Right lobe of liver (tissue), 6 donors: ENCODE measurements at regions not wholly inside any gene's neighbourhood (a gene's known extent, or its start where the extent isn't known, plus 50 kb on each side); places are given as distances from the start of the nearest gene placed in this dataset.

Experiments
- ATAC-seq, 4 donors: fragments of 200-7000 bp; cut with Tn5 transposase; one replicate each; pipeline ENCODE4 v1.9.1; 2020; ENCODE audit warnings: mild to moderate bottlenecking in 4 of 4, moderate library complexity in 4 of 4
- DNase-seq, 3 donors: peaks; one replicate each; pipeline ENCODE4 v3.0.0-alpha.2; 2020
- H3K27ac ChIP-seq, 3 donors: fragments of 200-600 bp; one replicate each; pipeline ENCODE4 v1.8.0; 2022
- H3K27me3 ChIP-seq, 2 donors: fragments of 200-600 bp; one replicate each; pipeline ENCODE4 v1.8.0; 2022
- H3K36me3 ChIP-seq, 4 donors: fragments of 200-600 bp; sonication (generic) in 1 of 4; one replicate each; pipeline versions ENCODE4 v1.5.1 to v1.8.0; 2017 to 2022; ENCODE audit warnings: control low read depth in 1 of 4
- H3K4me1 ChIP-seq, 4 donors: fragments of 200-600 bp; sonication (generic) in 1 of 4; one replicate each; pipeline versions ENCODE4 v1.5.1 to v1.8.0; 2017 to 2022; ENCODE audit warnings: control low read depth in 1 of 4
- H3K4me3 ChIP-seq, 3 donors: fragments of 200-600 bp; one replicate each; pipeline ENCODE4 v1.8.0; 2022
- H3K9me3 ChIP-seq, 4 donors: fragments of 200-600 bp; sonication (generic) in 1 of 4; one replicate each; pipeline versions ENCODE4 v1.5.1 to v1.8.0; 2017 to 2022; ENCODE audit warnings: control low read depth in 1 of 4
- POLR2A ChIP-seq: fragments of 450-650 bp; IDR thresholded peaks from one replicate; pipeline ENCODE4 v1.6.1; 2017; ENCODE audit warnings: antibody characterized with exemption, mild to moderate bottlenecking
- WGBS: methylation state at CpG from one replicate; pipeline ENCODE4 v1.1.6; 2018; ENCODE audit warnings: low coverage, low lambda C conversion rate; ENCODE audit not compliant: insufficient coverage; ENCODE audit errors: missing lambda C conversion rate; 5-methylcytosine and 5-hydroxymethylcytosine counted together
- intact Hi-C, 2 donors: fragments of 100-400 bp; cut with DNase I; formaldehyde crosslinking; loops; one replicate each; pipeline versions ENCODE4 v1.11.2 to v1.14.1; 2022
- TF ChIP-seq, protein P1 (sequence below), 4 donors: fragments of 200-600 bp in 3 of 4; fragments of 450-650 bp in 1 of 4; IDR thresholded peaks; one replicate each; pipeline versions ENCODE4 v1.5.1 to v1.8.0; 2016 to 2022; ENCODE audit warnings: antibody characterized with exemption in 4 of 4, mild to moderate bottlenecking in 2 of 4
- donor health status: DM: no; HTN: yes; CAD: no.
- donor health status: DM: no; HTN: no; CAD: no.
- donor health status: DM: no; HTN: no; CAD: no.
- donor health status: DM: no; HTN: yes; CAD: no.
- donor health status: DM: no; HTN: yes; CAD: no.

- Histone ChIP-seq H3K27ac (no peak overlapping the region), H3K9me3 (no peaks in the 10 kb centered on the region), H3K4me1 (no peaks in the 10 kb centered on the region), H3K4me3 (no peak overlapping the region), H3K27me3 (no peaks in the 10 kb centered on the region), H3K36me3 (no peaks in the 10 kb centered on the region)
- DNase-seq: no peak
- ATAC-seq: no peak
- TF ChIP-seq POLR2A: no peak
- TF ChIP-seq, protein P1, sequence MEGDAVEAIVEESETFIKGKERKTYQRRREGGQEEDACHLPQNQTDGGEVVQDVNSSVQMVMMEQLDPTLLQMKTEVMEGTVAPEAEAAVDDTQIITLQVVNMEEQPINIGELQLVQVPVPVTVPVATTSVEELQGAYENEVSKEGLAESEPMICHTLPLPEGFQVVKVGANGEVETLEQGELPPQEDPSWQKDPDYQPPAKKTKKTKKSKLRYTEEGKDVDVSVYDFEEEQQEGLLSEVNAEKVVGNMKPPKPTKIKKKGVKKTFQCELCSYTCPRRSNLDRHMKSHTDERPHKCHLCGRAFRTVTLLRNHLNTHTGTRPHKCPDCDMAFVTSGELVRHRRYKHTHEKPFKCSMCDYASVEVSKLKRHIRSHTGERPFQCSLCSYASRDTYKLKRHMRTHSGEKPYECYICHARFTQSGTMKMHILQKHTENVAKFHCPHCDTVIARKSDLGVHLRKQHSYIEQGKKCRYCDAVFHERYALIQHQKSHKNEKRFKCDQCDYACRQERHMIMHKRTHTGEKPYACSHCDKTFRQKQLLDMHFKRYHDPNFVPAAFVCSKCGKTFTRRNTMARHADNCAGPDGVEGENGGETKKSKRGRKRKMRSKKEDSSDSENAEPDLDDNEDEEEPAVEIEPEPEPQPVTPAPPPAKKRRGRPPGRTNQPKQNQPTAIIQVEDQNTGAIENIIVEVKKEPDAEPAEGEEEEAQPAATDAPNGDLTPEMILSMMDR (IDR thresholded peaks at IDR 0.05): no peak
- WGBS: 56% methylated on average over 3 of the region's 3 CpGs
- intact Hi-C loops: no loop called here
Observed at GRCh38 chr2:209074711-209075110, 349.1 kb upstream of the MAP2 start.

DNA sequence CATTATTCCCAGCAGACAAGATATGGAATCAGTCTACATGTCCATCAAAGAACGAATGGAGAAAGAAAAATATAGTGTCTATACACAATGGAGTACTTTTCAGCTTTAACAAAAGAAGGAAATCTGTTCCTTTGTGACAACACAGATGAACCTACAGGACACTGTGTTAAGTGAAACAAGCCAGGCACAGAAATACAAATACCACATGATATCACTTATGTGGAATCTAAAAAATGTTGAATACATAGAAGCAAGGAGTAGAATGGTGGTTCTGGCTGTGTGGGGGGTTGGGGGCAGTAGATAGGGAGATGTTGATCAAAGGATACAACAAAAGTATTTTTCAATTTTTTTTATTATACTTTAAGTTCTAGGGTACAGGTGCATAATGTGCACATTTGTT, 347.7 kb upstream of the MAP2 start:
- WGBS: 13% methylated on average over 1 of the region's 1 CpG
- intact Hi-C loops: no loop called here

GRCh38 chr2:209086761-209087160, 337.1 kb upstream of the MAP2 start:
- no peaks in the 10 kb centered on the region for H3K36me3 ChIP-seq
- H3K4me3 ChIP-seq: no peak overlapping the region
- H3K27me3 ChIP-seq: no peaks in the 10 kb centered on the region
- intact Hi-C loops: no loop called here
- DNase-seq (no peak), ATAC-seq (no peak)
- WGBS: 62% methylated on average over 3 of the region's 3 CpGs
- H3K27ac ChIP-seq: no peak overlapping the region
- no peaks in the 10 kb centered on the region for H3K4me1 ChIP-seq
- no peaks in the 10 kb centered on the region for H3K9me3 ChIP-seq
- TF ChIP-seq, protein P1 (IDR thresholded peaks at IDR 0.05): no peak
- no peak for TF ChIP-seq POLR2A

More for the DNA sequence above, 347.7 kb upstream of the MAP2 start:
- TF ChIP-seq POLR2A: no peak
- TF ChIP-seq, protein P1 (IDR thresholded peaks at IDR 0.05): no peak
- DNase-seq (no peak), ATAC-seq (no peak)
- H3K9me3 ChIP-seq: no peaks in the 10 kb centered on the region
- H3K4me3 ChIP-seq: no peak overlapping the region
- H3K27me3 ChIP-seq: no peaks in the 10 kb centered on the region
- no peaks in the 10 kb centered on the region for H3K4me1 ChIP-seq
- no peaks in the 10 kb centered on the region for H3K36me3 ChIP-seq
- H3K27ac ChIP-seq: no peak overlapping the region

DNA sequence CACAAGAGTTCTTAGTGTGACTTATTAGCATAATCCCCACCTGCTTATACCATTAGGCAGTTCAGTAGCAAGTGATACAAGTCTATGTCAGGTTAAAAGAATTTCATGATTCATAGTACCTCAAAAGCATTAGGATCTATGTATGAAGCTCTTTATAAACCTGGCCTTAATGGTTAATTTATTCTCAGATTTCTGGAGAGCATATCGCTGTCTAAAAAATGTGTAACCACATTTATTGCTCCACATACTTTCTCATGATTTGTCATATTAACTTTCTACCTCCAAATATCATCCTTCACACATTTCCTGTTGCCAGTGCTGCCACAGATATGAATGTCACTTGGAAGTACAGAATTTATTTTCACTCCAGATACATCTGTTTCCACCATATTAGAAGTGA, 332.8 kb upstream of the MAP2 start:
- ATAC-seq (no peak), DNase-seq (no peak)
- Histone ChIP-seq H3K9me3 (no peaks in the 10 kb centered on the region), H3K27ac (no peak overlapping the region), H3K27me3 (no peaks in the 10 kb centered on the region), H3K36me3 (no peaks in the 10 kb centered on the region), H3K4me3 (no peak overlapping the region), H3K4me1 (no peaks in the 10 kb centered on the region)
- intact Hi-C loops: no loop called here
- TF ChIP-seq POLR2A: no peak
- TF ChIP-seq, protein P1 (IDR thresholded peaks at IDR 0.05): no peak
- 52% methylated on average over 1 of the region's 1 CpG for WGBS

DNA sequence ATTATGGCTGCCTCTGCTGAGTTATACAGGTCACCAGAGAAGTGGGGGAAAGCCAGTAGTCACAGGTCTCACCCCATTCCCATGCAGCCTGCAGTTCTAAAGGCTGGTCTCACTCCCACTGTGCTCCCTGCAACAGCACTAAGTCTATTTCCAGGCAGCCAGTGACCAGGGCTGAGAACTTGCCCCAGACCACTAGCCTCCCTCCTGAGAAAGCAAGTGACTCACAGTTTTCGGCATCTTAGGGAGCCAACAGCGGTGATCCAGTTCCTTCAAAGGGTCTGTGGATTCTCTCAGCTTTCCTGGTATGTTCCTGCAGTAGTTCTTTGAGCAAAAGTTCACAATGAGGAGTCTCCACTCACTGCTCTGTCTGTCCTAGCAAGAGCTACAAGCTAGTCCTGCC, 329.6 kb upstream of the MAP2 start:
- Histone ChIP-seq H3K9me3 (no peaks in the 10 kb centered on the region), H3K4me3 (no peak overlapping the region), H3K4me1 (no peaks in the 10 kb centered on the region), H3K27ac (no peak overlapping the region), H3K36me3 (no peaks in the 10 kb centered on the region), H3K27me3 (no peaks in the 10 kb centered on the region)
- TF ChIP-seq, protein P1 (IDR thresholded peaks at IDR 0.05): no peak
- TF ChIP-seq POLR2A: no peak
- no CpG with 5 or more reads among the region's 2 CpGs for WGBS
- ATAC-seq (no peak), DNase-seq (no peak)
- intact Hi-C loops: no loop called here
